Fibroblast of skin of right quadriceps (primary cell): ENCODE measurements at regions not wholly inside any gene's neighbourhood (a gene's known extent, or its start where the extent isn't known, plus 50 kb on each side); places are given as distances from the start of the nearest gene placed in this dataset.

ENCODE experiments used
- DNase-seq: peaks from one replicate; pipeline ENCODE4 v3.0.0-alpha.2; 2013

GRCh38 chr4:53809816-53810215 is 218.5 kb upstream of the LNX1 start:
- no peak for DNase-seq

GRCh38 chr4:53805291-53805690 is 214.0 kb upstream of the LNX1 start:
- DNase-seq = no peak

GRCh38 chr4:53804719-53805118 is 213.4 kb upstream of the LNX1 start:
- DNase-seq = peak; percentile 19

GRCh38 chr4:53802500-53802899 is 211.2 kb upstream of the LNX1 start:
- DNase-seq = no peak

GRCh38 chr4:53801373-53801772 is 210.1 kb upstream of the LNX1 start:
- no peak for DNase-seq

- DNase-seq = no peak
These were observed 209.5 kb upstream of the LNX1 start for GRCh38 chr4:53800741-53801140.

- DNase-seq = no peak
These were observed 201.8 kb upstream of the LNX1 start for GRCh38 chr4:53793096-53793495.

- no peak for DNase-seq
These were observed 199.0 kb upstream of the LNX1 start for GRCh38 chr4:53790286-53790685.

GRCh38 chr4:53788621-53789020 is 197.3 kb upstream of the LNX1 start:
- no peak for DNase-seq

GRCh38 chr4:53788011-53788410 is 196.7 kb upstream of the LNX1 start:
- DNase-seq = no peak

- peak; percentile 77 for DNase-seq
These were observed 195.3 kb upstream of the LNX1 start for GRCh38 chr4:53786632-53787031.

- DNase-seq = peak; percentile 22
These were observed 194.7 kb upstream of the LNX1 start for GRCh38 chr4:53785996-53786395.

- no peak for DNase-seq
These were observed 192.8 kb upstream of the LNX1 start for GRCh38 chr4:53784112-53784511.

GRCh38 chr4:53783208-53783859 is 192.0 kb upstream of the LNX1 start:
- DNase-seq = no peak

- no peak for DNase-seq
These were observed 191.2 kb upstream of the LNX1 start for GRCh38 chr4:53782458-53782845.

- DNase-seq = peak; percentile 19
These were observed 190.6 kb upstream of the LNX1 start for GRCh38 chr4:53781629-53782457.

- peak; percentile 39 for DNase-seq
These were observed 189.6 kb upstream of the LNX1 start for GRCh38 chr4:53780736-53781400.

- DNase-seq = peak; percentile 35
These were observed 187.7 kb upstream of the LNX1 start for GRCh38 chr4:53779025-53779424.

- no peak for DNase-seq
These were observed 186.9 kb upstream of the LNX1 start for GRCh38 chr4:53778155-53778554.

GRCh38 chr4:53777244-53777984 is 186.1 kb upstream of the LNX1 start:
- peak; percentile 77 for DNase-seq

- no peak for DNase-seq
These were observed 184.9 kb upstream of the LNX1 start for GRCh38 chr4:53776141-53776540.

GRCh38 chr4:53775381-53775780 is 184.1 kb upstream of the LNX1 start:
- DNase-seq = no peak

- no peak for DNase-seq
These were observed 180.0 kb upstream of the LNX1 start for GRCh38 chr4:53771326-53771725.
